K562 (cell line): ENCODE measurements at regions not wholly inside any gene's neighbourhood (a gene's known extent, or its start where the extent isn't known, plus 50 kb on each side); places are given as distances from the start of the nearest gene placed in this dataset.

Source experiments
- BCOR ChIP-seq: fragments of 450-650 bp; IDR thresholded peaks from 2 replicates; pipeline ENCODE4 v1.6.1; 2016
- CBFA2T2 ChIP-seq: fragments of 450-650 bp; conservative IDR thresholded peaks from 2 replicates; pipeline ENCODE4 v1.6.1; 2017; ENCODE audit warnings: mild to moderate bottlenecking
- CEBPB ChIP-seq: fragments of 450-650 bp; IDR thresholded peaks from 2 replicates; pipeline ENCODE4 v1.6.1; 2016; ENCODE audit warnings: missing genetic modification characterization, missing compliant biosample characterization
- E2F3 ChIP-seq: fragments of 250-450 bp; sonication (Bioruptor Pico); IDR thresholded peaks from 2 replicates; pipeline ENCODE4 v1.4.0; 2020; ENCODE audit warnings: mild to moderate bottlenecking
- E2F5 ChIP-seq: sonication (generic); formaldehyde crosslinking; IDR thresholded peaks from 2 replicates; pipeline ENCODE4 v1.8.0; 2022; ENCODE audit warnings: mild to moderate bottlenecking, missing genetic modification reagents
- EHMT2 ChIP-seq: fragments of 450-650 bp; IDR thresholded peaks from 2 replicates; pipeline ENCODE4 v1.6.1; 2018; ENCODE audit warnings: antibody characterized with exemption
- JUNB ChIP-seq: fragments of 450-650 bp; formaldehyde crosslinking; conservative IDR thresholded peaks from 2 replicates; pipeline ENCODE4 v1.4.0; 2020; ENCODE audit warnings: mild to moderate bottlenecking
- MITF ChIP-seq: IDR thresholded peaks from 2 replicates; pipeline ENCODE4 v1.6.1; 2014; ENCODE audit warnings: antibody characterized with exemption
- MTA2 ChIP-seq: fragments of 450-650 bp; IDR thresholded peaks from 2 replicates; pipeline ENCODE4 v1.6.1; 2016; ENCODE audit warnings: low read depth
- NR2C1 ChIP-seq, 2 experiments: fragments of 450-650 bp; IDR thresholded peaks; 2 replicates each; pipeline ENCODE4 v1.6.1; 2017; ENCODE audit warnings: mild to moderate bottlenecking in 2 of 2, antibody characterized with exemption in 1 of 2, inconsistent platforms in 1 of 2, missing compliant biosample characterization in 1 of 2, missing genetic modification characterization in 1 of 2
- OTX1 ChIP-seq: fragments of 450-650 bp; formaldehyde crosslinking; IDR thresholded peaks from 2 replicates; pipeline ENCODE4 v1.4.0; 2022; ENCODE audit warnings: mild to moderate bottlenecking
- SAFB ChIP-seq: fragments of 200-400 bp; formaldehyde crosslinking; IDR thresholded peaks from 2 replicates; pipeline ENCODE4 v1.6.1; 2017; ENCODE audit warnings: low read depth, low read length, borderline replicate concordance
- SRF ChIP-seq, 2 experiments: fragments of 250-450, 450-650 bp in 1 of 2; sonication (Bioruptor Pico) in 1 of 2; sonication (generic) in 1 of 2; formaldehyde crosslinking; IDR thresholded peaks; 2 replicates each; pipeline versions ENCODE4 v1.5.0 to v1.5.1; 2020 to 2022; ENCODE audit warnings: mild to moderate bottlenecking in 1 of 2, missing genetic modification reagents in 1 of 2
- TSC22D4 ChIP-seq: fragments of 450-650 bp; IDR thresholded peaks from 2 replicates; pipeline ENCODE4 v1.6.1; 2016; ENCODE audit warnings: missing genetic modification characterization, missing biosample characterization, control low read depth
- YY1 ChIP-seq, 3 experiments: IDR thresholded peaks; 2 replicates each; pipeline ENCODE4 v1.6.1; 2011; ENCODE audit warnings: low read length in 2 of 3, mild to moderate bottlenecking in 2 of 3, moderate library complexity in 2 of 3, borderline replicate concordance in 1 of 3, control low read depth in 1 of 3, low read depth in 1 of 3; ENCODE audit not compliant: insufficient read depth in 3 of 3, insufficient replicate concordance in 2 of 3, control insufficient read depth in 1 of 3, insufficient read length in 1 of 3; ENCODE audit errors: extremely low read depth in 1 of 3
- ZBTB2 ChIP-seq: fragments of 450-650 bp; IDR thresholded peaks from 2 replicates; pipeline ENCODE4 v1.6.1; 2016; ENCODE audit warnings: antibody characterized with exemption
- ZBTB8A ChIP-seq: fragments of 450-650 bp; IDR thresholded peaks from 2 replicates; pipeline ENCODE4 v1.6.1; 2018; ENCODE audit warnings: mild to moderate bottlenecking, moderate library complexity; ENCODE audit not compliant: partially characterized antibody
- ZNF175 ChIP-seq: fragments of 200-800 bp; sonication (Bioruptor generic); IDR thresholded peaks from 2 replicates; pipeline ENCODE4 v1.6.1; 2016; ENCODE audit warnings: low read depth, mild to moderate bottlenecking, missing genetic modification characterization, missing compliant biosample characterization
- ZNF224 ChIP-seq: sonication (generic); formaldehyde crosslinking; IDR thresholded peaks from 2 replicates; pipeline ENCODE4 v1.8.0; 2022; ENCODE audit warnings: mild to moderate bottlenecking, missing genetic modification reagents
- TF ChIP-seq, protein P1 (sequence below): fragments of 450-650 bp; IDR thresholded peaks from 2 replicates; pipeline ENCODE4 v1.7.1; 2018; ENCODE audit warnings: mild to moderate bottlenecking, low read depth; ENCODE audit not compliant: partially characterized antibody

GRCh38 chr4:78691971-78692821 lies 84.0 kb upstream of the BMP2K start (continued):
- TF ChIP-seq EHMT2 (peak; percentile 87), SRF (CRISPR knock-in tag; IDR thresholded peaks at IDR 0.05) (peak in 1 of 2 experiments; percentile 70; a peak in 1 of 4 replicates), JUNB (CRISPR knock-in tag) (peak; percentile 51; the same call in 1 of the 2 replicates), ZNF175 (CRISPR knock-in tag) (peak; percentile 97), ZNF224 (CRISPR knock-in tag) (no peak), CEBPB (tag) (peak; percentile 82), ZBTB2 (peak; percentile 81), TSC22D4 (tag) (no peak), OTX1 (CRISPR knock-in tag) (peak; percentile 97), NR2C1 (IDR thresholded peaks at IDR 0.05) (peak; percentile 70), NR2C1 (tag; IDR thresholded peaks at IDR 0.05) (peak; percentile 86), SAFB (no peak), CBFA2T2 (peak; percentile 100), E2F5 (CRISPR knock-in tag) (no peak; the same call in 1 of the 2 replicates), YY1 (IDR thresholded peaks at IDR 0.05; ENCODE audit: borderline replicate concordance in 1 of 3, control insufficient read depth in 1 of 3, extremely low read depth in 1 of 3, insufficient read depth in 3 of 3, insufficient read length in 1 of 3, insufficient replicate concordance in 2 of 3, low read depth in 1 of 3, low read length in 2 of 3) (peak in 1 of 3 experiments; percentile 28), MITF (peak; percentile 100), MTA2 (peak; percentile 100), BCOR (peak; percentile 98), ZBTB8A (no peak), E2F3 (CRISPR knock-in tag) (no peak)
- TF ChIP-seq, protein P1, sequence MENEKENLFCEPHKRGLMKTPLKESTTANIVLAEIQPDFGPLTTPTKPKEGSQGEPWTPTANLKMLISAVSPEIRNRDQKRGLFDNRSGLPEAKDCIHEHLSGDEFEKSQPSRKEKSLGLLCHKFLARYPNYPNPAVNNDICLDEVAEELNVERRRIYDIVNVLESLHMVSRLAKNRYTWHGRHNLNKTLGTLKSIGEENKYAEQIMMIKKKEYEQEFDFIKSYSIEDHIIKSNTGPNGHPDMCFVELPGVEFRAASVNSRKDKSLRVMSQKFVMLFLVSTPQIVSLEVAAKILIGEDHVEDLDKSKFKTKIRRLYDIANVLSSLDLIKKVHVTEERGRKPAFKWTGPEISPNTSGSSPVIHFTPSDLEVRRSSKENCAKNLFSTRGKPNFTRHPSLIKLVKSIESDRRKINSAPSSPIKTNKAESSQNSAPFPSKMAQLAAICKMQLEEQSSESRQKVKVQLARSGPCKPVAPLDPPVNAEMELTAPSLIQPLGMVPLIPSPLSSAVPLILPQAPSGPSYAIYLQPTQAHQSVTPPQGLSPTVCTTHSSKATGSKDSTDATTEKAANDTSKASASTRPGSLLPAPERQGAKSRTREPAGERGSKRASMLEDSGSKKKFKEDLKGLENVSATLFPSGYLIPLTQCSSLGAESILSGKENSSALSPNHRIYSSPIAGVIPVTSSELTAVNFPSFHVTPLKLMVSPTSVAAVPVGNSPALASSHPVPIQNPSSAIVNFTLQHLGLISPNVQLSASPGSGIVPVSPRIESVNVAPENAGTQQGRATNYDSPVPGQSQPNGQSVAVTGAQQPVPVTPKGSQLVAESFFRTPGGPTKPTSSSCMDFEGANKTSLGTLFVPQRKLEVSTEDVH, result peak; percentile 83
